Right cardiac atrium (tissue), 5 donors: ENCODE measurements at regions not wholly inside any gene's neighbourhood (a gene's known extent, or its start where the extent isn't known, plus 50 kb on each side); places are given as distances from the start of the nearest gene placed in this dataset.

Experiments used
- ATAC-seq, 2 donors: fragments of 200-7000 bp; cut with Tn5 transposase; one replicate each; pipeline versions ENCODE4 v1.8.0 to v1.9.1; 2020; ENCODE audit warnings: moderate library complexity in 2 of 2, mild to moderate bottlenecking in 1 of 2
- DNase-seq, 3 donors: peaks; one replicate each; pipeline ENCODE4 v3.0.0-alpha.2; 2020
- H3K27ac ChIP-seq: one replicate; pipeline ENCODE4 v1.5.1; 2013; ENCODE audit warnings: mild to moderate bottlenecking, low read length, control low read depth, moderate library complexity
- H3K27me3 ChIP-seq: one replicate; pipeline ENCODE4 v1.6.1; 2013; ENCODE audit not compliant: control insufficient read depth, insufficient read depth
- H3K4me1 ChIP-seq: one replicate; pipeline ENCODE4 v1.6.1; 2013; ENCODE audit warnings: low read length; ENCODE audit not compliant: control insufficient read depth, insufficient read depth
- H3K4me3 ChIP-seq: one replicate; pipeline ENCODE4 v1.5.1; 2013; ENCODE audit warnings: low read length, control low read depth
- H3K9me3 ChIP-seq: one replicate; pipeline ENCODE4 v1.6.1; 2013; ENCODE audit warnings: low read length; ENCODE audit not compliant: control insufficient read depth
- WGBS: extraction: QIAGEN DNeasy Blood & Tissue Kit; methylation state at CpG from one replicate; pipeline ENCODE4 v1.1.7; 2013; 5-methylcytosine and 5-hydroxymethylcytosine counted together
- intact Hi-C, 4 donors: fragments of 100-400 bp; cut with DNase I; formaldehyde crosslinking; loops; one replicate each; pipeline versions ENCODE4 v1.11.0 to v1.14.0; 2022 to 2023
- donor health status: healthy with polysubstance abuse.
- donor health status: DM: no; HTN: yes; CAD: no.
- donor health status: DM: no; HTN: no; CAD: no.
- donor health status: DM: no; HTN: yes; CAD: no; lungs with severe emphysema.
- donor health status: DM: yes; HTN: yes; CAD: no.

GRCh38 chr10:111392910-111393309 lies 316.1 kb downstream of the ADRA2A start:
- intact Hi-C loops = no loop called here
- ATAC-seq = no peak
- WGBS = 0% methylated on average over 1 of the region's 1 CpG

GRCh38 chr10:111410740-111411139 lies 333.9 kb downstream of the ADRA2A start:
- WGBS = 56% methylated on average over 3 of the region's 3 CpGs
- H3K9me3 ChIP-seq = no peaks in the 10 kb centered on the region

More at GRCh38 chr10:111392910-111393309, 316.1 kb downstream of the ADRA2A start:
- Histone ChIP-seq H3K9me3 (no peaks in the 10 kb centered on the region), H3K27ac (no peak overlapping the region), H3K27me3 (no peaks in the 10 kb centered on the region), H3K4me3 (no peak overlapping the region), H3K4me1 (no peaks in the 10 kb centered on the region)
- no peak for DNase-seq

GRCh38 chr10:111425459-111425858 lies 348.6 kb downstream of the ADRA2A start:
- H3K4me1 ChIP-seq = no peaks in the 10 kb centered on the region
- 68% methylated on average over 1 of the region's 1 CpG for WGBS
- no peak overlapping the region for H3K4me3 ChIP-seq
- no peaks in the 10 kb centered on the region for H3K27me3 ChIP-seq
- H3K9me3 ChIP-seq = no peaks in the 10 kb centered on the region
- DNase-seq (no peak), ATAC-seq (no peak)
- intact Hi-C loops = no loop called here
- H3K27ac ChIP-seq = no peak overlapping the region

More at GRCh38 chr10:111410740-111411139, 333.9 kb downstream of the ADRA2A start:
- H3K27ac ChIP-seq = no peak overlapping the region
- no peaks in the 10 kb centered on the region for H3K27me3 ChIP-seq
- no peaks in the 10 kb centered on the region for H3K4me1 ChIP-seq
- ATAC-seq = no peak
- no peak for DNase-seq
- no peak overlapping the region for H3K4me3 ChIP-seq
- intact Hi-C loops = no loop called here

- H3K9me3 ChIP-seq = no peaks in the 10 kb centered on the region
- intact Hi-C loops = no loop called here
- no peaks in the 10 kb centered on the region for H3K27me3 ChIP-seq
- WGBS = 85% methylated on average over 3 of the region's 3 CpGs
- DNase-seq (no peak), ATAC-seq (no peak)
- no peak overlapping the region for H3K4me3 ChIP-seq
- no peaks in the 10 kb centered on the region for H3K4me1 ChIP-seq
- H3K27ac ChIP-seq = no peak overlapping the region
These were observed 352.6 kb downstream of the ADRA2A start for GRCh38 chr10:111429288-111430028.

- H3K4me3 ChIP-seq = no peak overlapping the region
- H3K27me3 ChIP-seq = no peaks in the 10 kb centered on the region
- no peak for ATAC-seq
- no peak overlapping the region for H3K27ac ChIP-seq
- no peaks in the 10 kb centered on the region for H3K4me1 ChIP-seq
- H3K9me3 ChIP-seq = no peaks in the 10 kb centered on the region
- DNase-seq = no peak
- WGBS = 79% methylated on average over 1 of the region's 1 CpG
- intact Hi-C loops = no loop called here
These were observed 353.2 kb downstream of the ADRA2A start for GRCh38 chr10:111430070-111430469.

GRCh38 chr10:111432588-111432987 lies 355.8 kb downstream of the ADRA2A start:
- no peaks in the 10 kb centered on the region for H3K27me3 ChIP-seq
- ATAC-seq (no peak), DNase-seq (no peak)
- no peak overlapping the region for H3K27ac ChIP-seq
- intact Hi-C loops = no loop called here
- H3K4me1 ChIP-seq = no peaks in the 10 kb centered on the region
- H3K9me3 ChIP-seq = no peaks in the 10 kb centered on the region
- no peak overlapping the region for H3K4me3 ChIP-seq

GRCh38 chr10:111435871-111436270 lies 359.0 kb downstream of the ADRA2A start:
- Histone ChIP-seq H3K27ac (no peak overlapping the region), H3K9me3 (no peaks in the 10 kb centered on the region), H3K4me3 (no peak overlapping the region), H3K27me3 (no peaks in the 10 kb centered on the region), H3K4me1 (no peaks in the 10 kb centered on the region)
- DNase-seq (no peak), ATAC-seq (no peak)
- WGBS = 52% methylated on average over 1 of the region's 1 CpG
- intact Hi-C loops = no loop called here

- H3K27me3 ChIP-seq = no peaks in the 10 kb centered on the region
- no peak overlapping the region for H3K27ac ChIP-seq
- H3K9me3 ChIP-seq = no peaks in the 10 kb centered on the region
- DNase-seq = no peak
- intact Hi-C loops = no loop called here
- H3K4me1 ChIP-seq = no peaks in the 10 kb centered on the region
- WGBS = 76% methylated on average over 3 of the region's 3 CpGs
- H3K4me3 ChIP-seq = no peak overlapping the region
- ATAC-seq = no peak
These were observed 362.4 kb downstream of the ADRA2A start for GRCh38 chr10:111439034-111439842.

GRCh38 chr10:111440501-111440900 lies 363.7 kb downstream of the ADRA2A start:
- no peak overlapping the region for H3K27ac ChIP-seq
- 77% methylated on average over 5 of the region's 5 CpGs for WGBS
- H3K4me3 ChIP-seq = no peak overlapping the region
- no peaks in the 10 kb centered on the region for H3K27me3 ChIP-seq
- no peaks in the 10 kb centered on the region for H3K4me1 ChIP-seq
- no peaks in the 10 kb centered on the region for H3K9me3 ChIP-seq
- no peak for DNase-seq
- intact Hi-C loops = no loop called here
- no peak for ATAC-seq

GRCh38 chr10:111445667-111446066 lies 368.8 kb downstream of the ADRA2A start:
- DNase-seq = no peak
- H3K4me1 ChIP-seq = no peaks in the 10 kb centered on the region
- ATAC-seq = no peak
- intact Hi-C loops = no loop called here
- no peak overlapping the region for H3K27ac ChIP-seq
- no peak overlapping the region for H3K4me3 ChIP-seq
- H3K27me3 ChIP-seq = no peaks in the 10 kb centered on the region
- WGBS = 33% methylated on average over 5 of the region's 5 CpGs
- H3K9me3 ChIP-seq = no peaks in the 10 kb centered on the region

- intact Hi-C loops = no loop called here
- no peaks in the 10 kb centered on the region for H3K4me1 ChIP-seq
- no peak overlapping the region for H3K27ac ChIP-seq
- no peaks in the 10 kb centered on the region for H3K9me3 ChIP-seq
- H3K27me3 ChIP-seq = no peaks in the 10 kb centered on the region
- DNase-seq (no peak), ATAC-seq (no peak)
- no peak overlapping the region for H3K4me3 ChIP-seq
These were observed 370.1 kb downstream of the ADRA2A start for GRCh38 chr10:111446966-111447365.
